ENCODE measurements at regions not wholly inside any gene's neighbourhood (a gene's known extent, or its start where the extent isn't known, plus 50 kb on each side); places are given as distances from the start of the nearest gene placed in this dataset.

DNA sequence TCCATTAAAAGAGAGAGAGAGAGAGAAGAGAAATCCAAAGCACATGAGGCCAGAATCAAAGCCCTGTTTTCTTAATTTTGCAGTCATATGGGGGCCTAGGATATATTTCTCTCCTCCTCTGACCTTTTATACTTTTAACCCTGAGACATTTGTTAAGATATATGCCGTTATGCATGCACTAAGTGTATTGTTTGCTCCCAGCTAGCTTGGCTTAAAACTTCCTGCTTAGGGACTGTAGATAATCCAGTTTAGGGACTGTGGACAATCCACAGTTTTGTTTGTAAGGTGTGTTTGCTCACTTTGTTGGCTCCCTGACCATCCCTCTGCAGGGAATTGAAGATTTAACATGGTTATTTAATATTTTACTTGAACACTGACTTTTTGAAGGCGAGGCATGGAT is 166.3 kb upstream of the TSHZ2 start:
- Mint-ChIP-seq H3K4me3 (no peak overlapping the region), H3K4me1 (no peaks in the 10 kb centered on the region), H3K27me3 (peaks cover 6% of the 10 kb centered on the region), H3K27ac (no peak overlapping the region), H3K9me3 (ENCODE audit: insufficient read depth) (no peaks in the 10 kb centered on the region)
- Histone ChIP-seq H3K27me3 (replicated peaks in 1 of 4; ENCODE audit: control extremely low read depth in 1 of 4, control insufficient read depth in 3 of 4, insufficient read depth in 4 of 4, low read length in 3 of 4) (no peaks in the 10 kb centered on the region), H3K79me2 (ENCODE audit: control insufficient read depth, insufficient read depth, low read length) (no peaks in the 10 kb centered on the region), H3K9ac (ENCODE audit: low read length) (no peak overlapping the region), H3K9me3 (ENCODE audit: control extremely low read depth in 1 of 3, control insufficient read depth in 2 of 3, insufficient read depth in 1 of 3, low read length in 2 of 3) (no peaks in the 10 kb centered on the region), H3K4me3 (ENCODE audit: control extremely low read depth in 1 of 5, extremely low read depth in 1 of 5, insufficient read depth in 1 of 5, low read depth in 2 of 5, low read length in 4 of 5) (no peak overlapping the region), H3K4me1 (ENCODE audit: control insufficient read depth in 2 of 2, insufficient read depth in 2 of 2, low read length in 2 of 2) (no peaks in the 10 kb centered on the region), H2AFZ (ENCODE audit: insufficient read depth, low read depth, low read length, poor library complexity, severe bottlenecking) (no peak overlapping the region), H3K4me2 (replicated peaks; ENCODE audit: low read depth, low read length, poor library complexity, severe bottlenecking) (no peak overlapping the region), H3K36me3 (replicated peaks in 1 of 2; ENCODE audit: control extremely low read depth in 1 of 2, control insufficient read depth in 1 of 2, extremely low read depth in 1 of 2, insufficient read depth in 2 of 2, low read length in 1 of 2) (no peaks in the 10 kb centered on the region), H4K20me1 (ENCODE audit: control insufficient read depth, insufficient read depth, low read length, poor library complexity, severe bottlenecking) (no peaks in the 10 kb centered on the region), H3K27ac (ENCODE audit: low read length in 2 of 2) (no peak overlapping the region)
- POLR2A ChIA-PET: no interaction called here
- TF ChIP-seq EZH2 (IDR thresholded peaks at IDR 0.05; ENCODE audit: borderline replicate concordance, insufficient read depth, low read depth, low read length, poor library complexity, severe bottlenecking): no peak
- TF ChIP-seq, protein P1, sequence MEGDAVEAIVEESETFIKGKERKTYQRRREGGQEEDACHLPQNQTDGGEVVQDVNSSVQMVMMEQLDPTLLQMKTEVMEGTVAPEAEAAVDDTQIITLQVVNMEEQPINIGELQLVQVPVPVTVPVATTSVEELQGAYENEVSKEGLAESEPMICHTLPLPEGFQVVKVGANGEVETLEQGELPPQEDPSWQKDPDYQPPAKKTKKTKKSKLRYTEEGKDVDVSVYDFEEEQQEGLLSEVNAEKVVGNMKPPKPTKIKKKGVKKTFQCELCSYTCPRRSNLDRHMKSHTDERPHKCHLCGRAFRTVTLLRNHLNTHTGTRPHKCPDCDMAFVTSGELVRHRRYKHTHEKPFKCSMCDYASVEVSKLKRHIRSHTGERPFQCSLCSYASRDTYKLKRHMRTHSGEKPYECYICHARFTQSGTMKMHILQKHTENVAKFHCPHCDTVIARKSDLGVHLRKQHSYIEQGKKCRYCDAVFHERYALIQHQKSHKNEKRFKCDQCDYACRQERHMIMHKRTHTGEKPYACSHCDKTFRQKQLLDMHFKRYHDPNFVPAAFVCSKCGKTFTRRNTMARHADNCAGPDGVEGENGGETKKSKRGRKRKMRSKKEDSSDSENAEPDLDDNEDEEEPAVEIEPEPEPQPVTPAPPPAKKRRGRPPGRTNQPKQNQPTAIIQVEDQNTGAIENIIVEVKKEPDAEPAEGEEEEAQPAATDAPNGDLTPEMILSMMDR (IDR thresholded peaks at IDR 0.05): no peak
- intact Hi-C loops (cut with micrococcal nuclease): no loop called here
- ATAC-seq (ENCODE audit: low read depth): no peak
- no peak for DNase-seq
- CTCF ChIA-PET: no interaction called here
- WGBS (ENCODE audit: insufficient coverage): 46% methylated on average over 2 of the region's 2 CpGs

DNA sequence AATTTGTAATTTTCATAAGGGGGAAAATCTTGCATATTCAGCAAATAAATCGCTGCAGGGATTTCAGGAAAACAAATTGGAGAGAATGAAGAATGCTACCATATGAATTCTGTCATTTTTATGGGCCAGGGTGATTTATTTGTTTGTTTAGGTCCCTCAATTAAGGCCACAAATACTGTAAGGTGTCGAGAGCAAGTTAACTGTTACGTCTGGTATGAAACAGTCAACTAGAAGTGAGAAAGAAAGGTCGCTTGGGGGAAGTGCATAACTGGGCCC is 166.9 kb upstream of the TSHZ2 start:
- H3K9me3 Mint-ChIP-seq (ENCODE audit: insufficient read depth): no peaks in the 10 kb centered on the region
- no peak overlapping the region for H3K9ac ChIP-seq (ENCODE audit: low read length)
- 40% methylated on average over 1 of the region's 4 CpGs for WGBS (ENCODE audit: insufficient coverage)
- DNase-seq (no peak), ATAC-seq (ENCODE audit: low read depth) (no peak)
- H3K4me3 ChIP-seq (ENCODE audit: control extremely low read depth in 1 of 5, extremely low read depth in 1 of 5, insufficient read depth in 1 of 5, low read depth in 2 of 5, low read length in 4 of 5): no peak overlapping the region
- no peaks in the 10 kb centered on the region for H3K9me3 ChIP-seq (ENCODE audit: control extremely low read depth in 1 of 3, control insufficient read depth in 2 of 3, insufficient read depth in 1 of 3, low read length in 2 of 3)
- POLR2A ChIA-PET: no interaction called here
- H3K4me2 ChIP-seq (replicated peaks; ENCODE audit: low read depth, low read length, poor library complexity, severe bottlenecking): no peak overlapping the region
- H3K27ac Mint-ChIP-seq: no peak overlapping the region
- H4K20me1 ChIP-seq (ENCODE audit: control insufficient read depth, insufficient read depth, low read length, poor library complexity, severe bottlenecking): no peaks in the 10 kb centered on the region
- H3K4me1 Mint-ChIP-seq: no peaks in the 10 kb centered on the region
- intact Hi-C loops (cut with micrococcal nuclease): no loop called here
- H3K4me3 Mint-ChIP-seq: no peak overlapping the region
- no peak overlapping the region for H2AFZ ChIP-seq (ENCODE audit: insufficient read depth, low read depth, low read length, poor library complexity, severe bottlenecking)
- no peak for TF ChIP-seq EZH2 (IDR thresholded peaks at IDR 0.05; ENCODE audit: borderline replicate concordance, insufficient read depth, low read depth, low read length, poor library complexity, severe bottlenecking)
- TF ChIP-seq, protein P1 (IDR thresholded peaks at IDR 0.05): no peak
- no peaks in the 10 kb centered on the region for H3K36me3 ChIP-seq (replicated peaks in 1 of 2; ENCODE audit: control extremely low read depth in 1 of 2, control insufficient read depth in 1 of 2, extremely low read depth in 1 of 2, insufficient read depth in 2 of 2, low read length in 1 of 2)
- H3K27me3 ChIP-seq (replicated peaks in 1 of 4; ENCODE audit: control extremely low read depth in 1 of 4, control insufficient read depth in 3 of 4, insufficient read depth in 4 of 4, low read length in 3 of 4): no peaks in the 10 kb centered on the region
- no peaks in the 10 kb centered on the region for H3K4me1 ChIP-seq (ENCODE audit: control insufficient read depth in 2 of 2, insufficient read depth in 2 of 2, low read length in 2 of 2)
- peaks cover 6% of the 10 kb centered on the region for H3K27me3 Mint-ChIP-seq
- CTCF ChIA-PET: no interaction called here
- no peak overlapping the region for H3K27ac ChIP-seq (ENCODE audit: low read length in 2 of 2)
- H3K79me2 ChIP-seq (ENCODE audit: control insufficient read depth, insufficient read depth, low read length): no peaks in the 10 kb centered on the region
